HL-60 (cell line): ENCODE measurements at regions not wholly inside any gene's neighbourhood (a gene's known extent, or its start where the extent isn't known, plus 50 kb on each side); places are given as distances from the start of the nearest gene placed in this dataset.

Experiments
- DNase-seq, 2 experiments: peaks; one replicate each; pipeline ENCODE4 v3.0.0-alpha.2; 2010 to 2020; ENCODE audit warnings: low read depth in 1 of 2, low spot score in 1 of 2
- H3K27ac ChIP-seq: fragments of 250-450 bp; sonication (Bioruptor Pico); replicated peaks from 2 replicates; pipeline ENCODE4 v1.5.1; 2020; ENCODE audit warnings: mild to moderate bottlenecking, moderate library complexity
- H3K27me3 ChIP-seq: fragments of 250-450 bp; sonication (Bioruptor Pico); 2 replicates; pipeline ENCODE4 v1.5.1; 2021; ENCODE audit warnings: mild to moderate bottlenecking, moderate library complexity; ENCODE audit not compliant: insufficient read depth, poor library complexity, severe bottlenecking
- H3K4me3 ChIP-seq: replicated peaks from 2 replicates; pipeline ENCODE4 v1.5.1; 2011; ENCODE audit warnings: mild to moderate bottlenecking, control low read depth, low read length; ENCODE audit not compliant: insufficient read depth
- CTCF ChIP-seq: IDR thresholded peaks from one replicate; pipeline ENCODE4 v1.5.1; 2011; ENCODE audit warnings: low read length, control low read depth, inconsistent platforms; ENCODE audit not compliant: insufficient read depth
- GABPA ChIP-seq: IDR thresholded peaks from 2 replicates; pipeline ENCODE4 v1.6.1; 2012; ENCODE audit warnings: low read depth
- POLR2AphosphoS5 ChIP-seq: IDR thresholded peaks from 2 replicates; pipeline ENCODE4 v1.6.1; 2012; ENCODE audit warnings: low read depth
- REST ChIP-seq: IDR thresholded peaks from 2 replicates; pipeline ENCODE4 v1.6.1; 2012; ENCODE audit warnings: low read depth; ENCODE audit not compliant: insufficient replicate concordance
- SPI1 ChIP-seq: IDR thresholded peaks from 2 replicates; pipeline ENCODE4 v1.6.1; 2012; ENCODE audit warnings: low read depth, mild to moderate bottlenecking, borderline replicate concordance

GRCh38 chr4:11525085-11525484 is 96.4 kb upstream of the HS3ST1 start:
- TF ChIP-seq POLR2AphosphoS5 (no peak), REST (no peak), SPI1 (no peak), GABPA (no peak), CTCF (no peak)
- Histone ChIP-seq H3K4me3 (no peak overlapping the region), H3K27me3 (peaks cover 2% of the 10 kb centered on the region), H3K27ac (no peak overlapping the region)
- no peak for DNase-seq

GRCh38 chr4:11518754-11519153 is 90.1 kb upstream of the HS3ST1 start:
- H3K4me3 ChIP-seq, result no peak overlapping the region
- no peak for DNase-seq
- no peak overlapping the region for H3K27ac ChIP-seq
- TF ChIP-seq REST (no peak), SPI1 (no peak), GABPA (no peak), POLR2AphosphoS5 (no peak), CTCF (no peak)
- no peaks in the 10 kb centered on the region for H3K27me3 ChIP-seq

GRCh38 chr4:11514779-11515419 is 86.2 kb upstream of the HS3ST1 start:
- Histone ChIP-seq H3K27me3 (no peaks in the 10 kb centered on the region), H3K27ac (no peak overlapping the region), H3K4me3 (no peak overlapping the region)
- DNase-seq, result no peak
- no peak for TF ChIP-seq REST
- TF ChIP-seq POLR2AphosphoS5, result no peak
- no peak for TF ChIP-seq SPI1
- no peak for TF ChIP-seq CTCF
- no peak for TF ChIP-seq GABPA
